Tibial artery (tissue), 4 donors: ENCODE measurements at regions not wholly inside any gene's neighbourhood (a gene's known extent, or its start where the extent isn't known, plus 50 kb on each side); places are given as distances from the start of the nearest gene placed in this dataset.
A peak's percentile ranks its signal among the peaks of the same experiment; 100 is the strongest.

Experiments used
- DNase-seq, 2 donors: peaks; one replicate each; pipeline ENCODE4 v3.0.0-alpha.2; 2019
- H3K27ac ChIP-seq, 2 donors: fragments of 200-600 bp; sonication (generic) in 1 of 2; 1 replicate in 1 of 2; 2 replicates in 1 of 2; pipeline ENCODE4 v1.5.1; 2018 to 2019; ENCODE audit warnings: mild to moderate bottlenecking in 1 of 2
- H3K27me3 ChIP-seq, 2 donors: fragments of 200-600 bp; sonication (generic) in 1 of 2; one replicate each; pipeline versions ENCODE4 v1.5.1 to v1.6.0; 2016 to 2019
- H3K36me3 ChIP-seq, 3 donors: fragments of 200-600 bp; sonication (generic) in 2 of 3; one replicate each; pipeline ENCODE4 v1.5.1; 2016 to 2019; ENCODE audit warnings: mild to moderate bottlenecking in 2 of 3
- H3K4me1 ChIP-seq, 4 donors: fragments of 200-600 bp; sonication (generic) in 2 of 4; 1 replicate in 3 of 4; 2 replicates in 1 of 4; pipeline ENCODE4 v1.5.1; 2016 to 2019
- H3K4me3 ChIP-seq, 2 donors: fragments of 200-600 bp; sonication (generic) in 1 of 2; 1 replicate in 1 of 2; 2 replicates in 1 of 2; pipeline ENCODE4 v1.5.1; 2018 to 2019; ENCODE audit warnings: mild to moderate bottlenecking in 2 of 2
- H3K9me3 ChIP-seq, 3 donors: fragments of 200-600 bp; sonication (generic) in 1 of 3; one replicate each; pipeline ENCODE4 v1.5.1; 2016 to 2019
- intact Hi-C: fragments of 100-400 bp; cut with DNase I; formaldehyde crosslinking; loops from one replicate; pipeline ENCODE4 v1.15.0; 2023; ENCODE audit warnings: low total_unique reads
- TF ChIP-seq, protein P1 (sequence below), 2 experiments: fragments of 200-600 bp in 1 of 2; fragments of 450-650 bp in 1 of 2; IDR thresholded peaks; one replicate each; pipeline ENCODE4 v1.5.1; 2017 to 2019; ENCODE audit warnings: antibody characterized with exemption in 2 of 2, mild to moderate bottlenecking in 1 of 2, moderate library complexity in 1 of 2

DNA sequence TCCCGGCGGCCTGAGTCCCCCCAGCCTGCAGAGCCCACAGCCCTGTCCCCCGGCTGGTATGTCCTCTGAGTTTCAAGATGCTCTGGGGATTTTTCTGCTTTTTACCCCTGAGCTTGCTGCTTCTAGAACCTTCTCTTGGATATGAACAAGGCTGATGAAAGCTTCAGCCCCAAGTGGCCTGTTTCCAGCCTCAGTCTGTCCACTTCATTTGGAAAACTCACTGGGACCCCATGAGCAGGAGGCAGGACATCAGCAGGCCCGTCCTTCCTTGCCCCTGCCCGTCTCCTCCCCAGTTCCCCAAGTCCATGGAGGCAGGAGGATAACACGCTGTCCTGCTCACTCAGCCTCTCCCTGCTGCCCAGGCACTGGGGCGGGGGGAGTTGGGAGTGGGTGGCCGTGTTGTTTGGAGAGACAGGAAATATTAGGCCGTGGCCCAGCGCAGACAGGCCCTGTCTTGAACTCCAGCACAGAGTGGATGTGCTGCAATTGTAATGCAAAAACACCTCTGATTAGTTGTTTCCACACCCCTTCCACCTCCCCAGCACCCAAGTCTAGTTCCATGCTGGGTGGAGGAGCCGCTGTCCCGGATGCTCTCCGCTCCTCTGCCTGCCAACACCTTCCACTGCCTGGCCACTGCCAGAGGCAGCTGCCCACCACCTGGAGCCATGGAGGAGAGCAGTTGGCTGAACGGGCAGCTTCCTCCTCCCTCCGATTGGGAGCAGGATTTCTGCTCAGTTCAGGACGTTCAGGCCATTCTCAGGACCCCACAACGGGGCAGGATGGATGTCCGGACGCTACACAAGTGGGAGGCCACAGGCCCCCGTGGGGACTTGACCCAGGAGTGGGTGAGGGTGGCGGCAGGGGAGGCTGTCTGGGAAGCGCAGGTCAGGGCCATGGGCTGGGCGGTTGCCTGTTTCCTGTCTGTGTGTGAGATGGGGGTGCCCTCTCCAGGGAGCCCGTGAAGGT, 216.9 kb upstream of the GSE1 start:
- TF ChIP-seq, protein P1, sequence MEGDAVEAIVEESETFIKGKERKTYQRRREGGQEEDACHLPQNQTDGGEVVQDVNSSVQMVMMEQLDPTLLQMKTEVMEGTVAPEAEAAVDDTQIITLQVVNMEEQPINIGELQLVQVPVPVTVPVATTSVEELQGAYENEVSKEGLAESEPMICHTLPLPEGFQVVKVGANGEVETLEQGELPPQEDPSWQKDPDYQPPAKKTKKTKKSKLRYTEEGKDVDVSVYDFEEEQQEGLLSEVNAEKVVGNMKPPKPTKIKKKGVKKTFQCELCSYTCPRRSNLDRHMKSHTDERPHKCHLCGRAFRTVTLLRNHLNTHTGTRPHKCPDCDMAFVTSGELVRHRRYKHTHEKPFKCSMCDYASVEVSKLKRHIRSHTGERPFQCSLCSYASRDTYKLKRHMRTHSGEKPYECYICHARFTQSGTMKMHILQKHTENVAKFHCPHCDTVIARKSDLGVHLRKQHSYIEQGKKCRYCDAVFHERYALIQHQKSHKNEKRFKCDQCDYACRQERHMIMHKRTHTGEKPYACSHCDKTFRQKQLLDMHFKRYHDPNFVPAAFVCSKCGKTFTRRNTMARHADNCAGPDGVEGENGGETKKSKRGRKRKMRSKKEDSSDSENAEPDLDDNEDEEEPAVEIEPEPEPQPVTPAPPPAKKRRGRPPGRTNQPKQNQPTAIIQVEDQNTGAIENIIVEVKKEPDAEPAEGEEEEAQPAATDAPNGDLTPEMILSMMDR (IDR thresholded peaks at IDR 0.05): no peak
- peak overlapping the region; percentile 78 to 89 for H3K27ac ChIP-seq
- H3K4me3 ChIP-seq: peak overlapping the region; percentile 5 to 19
- H3K9me3 ChIP-seq: no peaks in the 10 kb centered on the region
- peak; percentile 36 to 78 for DNase-seq
- intact Hi-C loops: loop anchor here (10.0 kb wide), 1 partner anchor 219 kb away; the partner anchor contains the start of gene GSE1
- no peaks in the 10 kb centered on the region for H3K27me3 ChIP-seq
- peaks cover 0 to 40% (median 34%) of the 10 kb centered on the region in 4 donors for H3K4me1 ChIP-seq
- no peaks in the 10 kb centered on the region for H3K36me3 ChIP-seq

DNA sequence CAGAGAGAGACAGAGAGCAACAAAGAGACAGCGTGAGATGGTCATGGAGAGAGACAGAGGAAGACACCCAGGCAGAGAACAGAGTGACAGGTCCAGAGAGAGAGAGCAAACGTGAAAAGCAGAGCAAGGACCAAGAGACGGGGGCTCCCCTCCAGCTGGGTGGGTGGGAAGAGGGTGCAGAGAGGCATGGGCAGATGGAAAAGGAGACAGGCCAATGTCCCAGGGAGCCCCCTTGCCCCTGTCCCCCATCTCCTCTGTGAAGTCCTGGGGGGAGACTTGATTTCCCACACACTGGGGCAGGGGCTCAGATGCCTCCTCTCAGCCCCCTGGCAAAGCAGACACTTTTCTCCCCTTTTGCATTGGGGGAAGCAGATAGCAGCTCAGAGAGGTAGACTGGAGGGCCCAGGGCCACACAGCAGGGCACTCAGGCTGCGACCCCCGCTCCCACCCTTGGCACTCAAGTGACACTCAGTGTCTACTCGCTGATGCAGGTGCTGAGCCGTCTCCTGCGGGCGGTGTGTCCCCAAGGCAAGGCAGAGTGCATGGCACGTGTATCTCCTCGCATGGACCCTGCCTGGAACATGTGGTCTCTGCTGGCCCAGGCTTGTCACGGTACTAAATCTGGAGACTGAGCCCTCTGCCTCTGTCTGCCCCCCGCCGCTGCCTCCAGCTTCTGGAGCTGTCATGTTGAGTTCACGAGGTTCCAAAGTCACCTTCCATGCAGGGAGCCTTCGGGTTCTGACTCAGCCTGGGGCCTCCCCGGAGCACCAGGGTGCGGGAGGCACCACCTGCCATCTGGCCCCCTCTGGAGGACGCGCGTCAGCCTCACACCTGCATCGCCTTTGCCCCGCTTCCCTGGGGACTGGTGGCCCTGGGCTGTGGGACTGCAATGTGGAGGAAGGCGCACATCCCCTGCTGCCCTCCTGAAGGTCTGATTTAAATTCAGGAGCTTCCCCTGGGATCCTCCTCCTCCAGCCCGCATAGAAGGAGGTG, 215.9 kb upstream of the GSE1 start:
- H3K4me1 ChIP-seq: peaks cover 0 to 35% (median 31%) of the 10 kb centered on the region in 4 donors
- H3K9me3 ChIP-seq: no peaks in the 10 kb centered on the region
- H3K36me3 ChIP-seq: no peaks in the 10 kb centered on the region
- H3K27me3 ChIP-seq: no peaks in the 10 kb centered on the region
- H3K4me3 ChIP-seq: no peak overlapping the region
- intact Hi-C loops: loop anchor here (10.0 kb wide), 1 partner anchor 218 kb away; the partner anchor contains the start of gene GSE1
- H3K27ac ChIP-seq: peak overlapping the region; percentile 78 to 89
- peak; percentile 20 to 64 for DNase-seq
- TF ChIP-seq, protein P1 (IDR thresholded peaks at IDR 0.05): no peak

DNA sequence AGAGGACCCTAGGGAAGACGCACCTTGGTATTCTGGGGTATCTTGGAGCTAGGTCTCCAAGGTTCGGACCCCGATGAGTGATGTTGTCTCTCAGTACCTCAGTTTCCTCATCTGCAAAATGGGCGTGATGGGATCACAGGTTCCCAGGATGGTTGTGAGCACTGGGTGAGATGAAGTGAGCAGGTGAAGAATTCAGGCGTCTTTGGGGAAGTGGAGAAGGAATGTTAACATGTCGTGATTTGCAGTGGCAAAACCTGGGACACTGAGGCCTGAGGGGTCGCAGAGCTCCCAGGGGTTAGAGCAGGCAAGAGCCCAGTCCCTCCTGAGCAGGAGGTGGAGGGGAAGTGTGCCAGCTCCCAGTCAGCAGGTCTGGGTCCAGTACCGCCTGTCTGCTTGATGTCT, 215.1 kb upstream of the GSE1 start:
- peak; percentile 15 to 56 for DNase-seq
- TF ChIP-seq, protein P1 (IDR thresholded peaks at IDR 0.05): no peak
- intact Hi-C loops: loop anchor here (10.0 kb wide), 1 partner anchor 217 kb away; the partner anchor contains the start of gene GSE1

DNA sequence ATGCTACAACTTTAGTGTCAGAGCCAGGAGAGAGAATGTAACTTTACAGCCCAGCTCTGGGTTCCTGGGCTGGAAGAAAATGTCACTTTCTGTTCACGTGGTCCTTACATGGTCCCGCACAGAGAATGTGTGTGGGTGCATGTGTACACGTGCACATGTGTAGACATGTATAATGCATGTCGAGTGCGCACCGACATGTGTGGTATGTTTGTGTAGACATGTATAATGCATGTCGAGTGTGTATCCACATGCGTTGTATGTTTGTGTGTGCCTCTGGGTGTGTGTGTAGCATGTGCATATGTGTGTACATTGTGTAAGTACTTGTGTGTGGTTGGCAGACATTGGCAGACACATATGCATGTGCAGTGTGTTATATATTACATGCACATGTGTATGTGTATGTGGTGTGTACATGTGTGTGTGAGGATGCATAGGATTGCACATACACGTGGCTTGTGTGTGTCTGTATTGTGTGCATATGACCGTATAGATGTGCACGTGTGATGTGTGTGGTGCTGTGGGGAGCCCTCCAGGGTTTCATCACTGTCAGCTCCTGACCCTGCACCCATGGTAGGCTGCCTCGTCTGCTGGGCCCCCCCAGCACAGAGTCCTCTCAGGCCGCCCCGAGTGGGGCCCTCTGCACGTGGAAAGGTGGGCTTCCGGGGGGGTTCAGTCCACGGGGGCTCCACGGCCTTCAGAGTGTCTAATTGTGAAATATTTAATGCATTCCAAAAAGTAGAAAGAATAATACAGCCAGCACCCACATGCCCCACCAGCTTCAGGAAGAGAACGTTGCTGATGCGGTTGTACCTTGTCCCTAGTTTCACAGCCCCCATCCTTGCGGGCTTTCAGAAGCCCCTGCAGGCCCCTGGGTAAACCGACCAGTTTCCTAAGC, 214.2 kb upstream of the GSE1 start:
- no peaks in the 10 kb centered on the region for H3K27me3 ChIP-seq
- H3K36me3 ChIP-seq: no peaks in the 10 kb centered on the region
- no peak overlapping the region for H3K4me3 ChIP-seq
- intact Hi-C loops: loop anchor here (10.0 kb wide), 1 partner anchor 216 kb away; the partner anchor contains the start of gene GSE1
- H3K9me3 ChIP-seq: no peaks in the 10 kb centered on the region
- TF ChIP-seq, protein P1 (IDR thresholded peaks at IDR 0.05): no peak
- H3K4me1 ChIP-seq: peaks cover 0 to 37% (median 32%) of the 10 kb centered on the region in 4 donors
- no peak overlapping the region for H3K27ac ChIP-seq
- peak in 1 of 2 donors; percentile 10 for DNase-seq

More for the DNA sequence above, 215.1 kb upstream of the GSE1 start:
- no peaks in the 10 kb centered on the region for H3K27me3 ChIP-seq
- no peaks in the 10 kb centered on the region for H3K36me3 ChIP-seq
- H3K27ac ChIP-seq: no peak overlapping the region
- H3K9me3 ChIP-seq: no peaks in the 10 kb centered on the region
- peaks cover 0 to 41% (median 36%) of the 10 kb centered on the region in 4 donors for H3K4me1 ChIP-seq
- H3K4me3 ChIP-seq: no peak overlapping the region
